ENCODE measurements at regions not wholly inside any gene's neighbourhood (a gene's known extent, or its start where the extent isn't known, plus 50 kb on each side); places are given as distances from the start of the nearest gene placed in this dataset.
"Not testable (repeated sequence)": the region's sequence is repeated elsewhere in the genome, so short reads cannot be mapped to it uniquely, and the experiment has no call there.

DNA sequence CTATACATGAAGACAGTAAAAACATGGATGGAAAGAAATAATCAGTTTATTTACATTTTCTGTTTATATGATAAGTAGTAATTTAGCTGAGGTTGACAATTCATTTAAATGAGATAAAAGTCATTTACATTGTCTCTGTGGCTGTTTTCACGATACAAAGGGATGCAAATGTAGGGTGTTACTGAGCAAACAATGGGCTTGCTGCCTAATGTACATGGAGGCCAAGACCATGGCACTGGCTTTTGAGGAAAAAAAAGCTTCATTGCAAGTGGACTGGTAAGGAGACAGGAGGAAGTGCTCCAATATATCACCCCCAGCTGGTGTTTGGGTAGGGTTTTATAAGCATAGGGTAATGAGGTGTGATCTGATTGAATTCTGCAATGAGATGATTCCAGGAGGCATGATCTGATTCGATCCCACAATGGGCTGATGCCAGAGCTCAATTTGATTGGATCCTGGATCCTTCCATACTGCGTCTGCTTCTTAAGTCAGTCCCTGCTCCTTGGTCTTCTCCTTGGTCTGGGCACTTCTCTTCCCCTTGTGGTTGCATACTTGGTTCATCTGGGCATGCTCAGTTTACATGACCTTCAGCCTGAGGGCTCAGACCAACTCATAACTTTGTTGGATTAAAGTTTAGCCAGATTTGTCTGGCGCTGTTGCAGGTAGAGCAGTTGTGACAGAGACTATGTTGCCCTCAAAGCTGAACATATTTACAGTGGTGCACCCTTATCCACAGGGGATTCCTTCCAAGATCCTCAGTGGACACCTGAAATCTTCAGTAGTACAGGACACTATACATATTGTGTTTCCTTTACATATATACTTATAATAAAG lies 181.2 kb downstream of the SPATA31A6 start:
- H3K27ac ChIP-seq; H3K4me3 ChIP-seq; H3K9me3 ChIP-seq; H3K36me3 ChIP-seq; H3K27me3 ChIP-seq; DNase-seq (ENCODE audit: low spot score in 2 of 2); H3K4me1 ChIP-seq; intact Hi-C loops (cut with DNase I; ENCODE audit: low total_unique reads): not testable (repeated sequence)

DNA sequence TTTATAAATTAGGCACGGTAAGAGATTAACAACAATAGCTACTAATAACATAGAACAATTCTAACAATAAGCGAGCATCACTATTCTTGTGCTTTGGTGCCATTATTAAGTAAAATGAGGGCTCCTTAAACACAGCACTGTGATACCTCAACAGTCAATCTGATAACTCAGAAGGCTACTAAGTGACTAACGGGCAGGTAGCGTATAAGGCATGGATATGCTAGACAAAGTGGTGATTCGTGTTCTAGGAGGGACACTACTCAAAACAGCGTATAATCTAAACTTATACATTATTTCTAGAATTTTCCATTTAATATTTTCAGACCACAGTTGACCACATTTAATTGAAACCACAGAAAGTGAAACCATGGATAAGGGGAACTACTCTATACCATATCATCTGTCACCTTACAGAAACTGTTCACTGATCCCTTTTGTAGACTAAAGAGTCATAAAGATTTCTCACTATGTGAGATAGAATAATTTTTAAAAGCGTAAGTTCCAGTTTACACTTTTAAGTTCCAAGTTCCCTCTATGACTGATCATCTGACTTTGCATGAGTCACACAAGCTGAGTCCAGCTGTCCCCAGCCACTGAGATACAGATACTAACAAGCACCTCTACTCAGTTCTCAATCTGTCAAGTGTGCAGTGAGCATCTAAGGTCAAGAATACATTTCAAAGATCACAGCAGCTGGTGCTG lies 181.9 kb downstream of the SPATA31A6 start:
- intact Hi-C loops (cut with DNase I; ENCODE audit: low total_unique reads); DNase-seq (ENCODE audit: low spot score in 2 of 2); H3K27ac ChIP-seq; H3K4me1 ChIP-seq; H3K27me3 ChIP-seq; H3K4me3 ChIP-seq; H3K36me3 ChIP-seq; H3K9me3 ChIP-seq: not testable (repeated sequence)

DNA sequence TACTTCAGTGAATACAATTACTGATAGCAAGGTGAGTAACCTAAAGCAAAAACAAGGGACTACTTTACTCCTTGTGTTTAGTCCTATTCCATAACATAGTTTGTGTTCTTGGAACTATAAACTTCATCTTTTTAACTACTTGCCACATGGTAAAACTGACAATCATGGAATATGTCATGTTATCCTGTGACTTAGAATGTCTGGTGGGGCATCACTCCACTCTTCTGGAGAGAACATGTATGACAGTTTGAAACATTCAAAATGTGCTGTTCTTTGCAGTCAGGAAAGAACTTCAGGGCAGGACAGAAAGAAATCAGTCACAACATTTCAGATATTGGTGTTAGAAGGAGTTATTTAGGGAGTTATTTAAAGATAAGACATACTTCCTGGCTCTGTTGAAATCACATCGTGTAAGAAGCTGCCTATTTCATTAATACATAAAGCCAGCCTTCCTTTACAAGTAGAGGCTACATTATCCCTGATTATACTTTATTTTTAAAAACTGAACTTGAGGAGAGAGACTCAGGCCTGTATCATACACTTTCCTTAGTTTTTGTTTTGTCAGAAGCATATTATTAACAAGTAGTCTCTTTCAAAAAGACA lies 184.9 kb downstream of the SPATA31A6 start:
- H3K27ac ChIP-seq; H3K4me3 ChIP-seq; H3K4me1 ChIP-seq; H3K9me3 ChIP-seq; H3K36me3 ChIP-seq; intact Hi-C loops (cut with DNase I; ENCODE audit: low total_unique reads); DNase-seq (ENCODE audit: low spot score in 2 of 2); H3K27me3 ChIP-seq: not testable (repeated sequence)

DNA sequence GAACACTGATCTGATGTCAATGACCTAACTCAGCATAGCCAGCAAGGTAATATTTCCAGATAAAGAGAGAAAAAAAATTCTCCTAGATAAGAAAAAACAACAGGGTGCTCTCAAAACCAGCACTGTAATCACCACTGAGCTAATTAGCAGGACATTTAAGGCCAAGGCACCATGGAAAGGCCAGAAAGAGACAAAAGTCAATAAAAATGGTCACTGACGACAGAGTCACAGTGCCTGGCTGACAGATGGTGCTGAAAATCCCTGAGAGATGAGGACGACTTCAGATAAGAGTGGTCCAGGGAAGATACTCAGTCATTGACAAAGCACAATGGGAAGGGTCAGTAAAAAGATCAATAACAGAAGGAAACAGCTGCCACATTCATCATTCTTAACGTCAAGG lies 186.7 kb downstream of the SPATA31A6 start:
- H3K27me3 ChIP-seq; H3K9me3 ChIP-seq; H3K4me1 ChIP-seq; H3K27ac ChIP-seq; intact Hi-C loops (cut with DNase I; ENCODE audit: low total_unique reads); H3K36me3 ChIP-seq; DNase-seq (ENCODE audit: low spot score in 2 of 2); H3K4me3 ChIP-seq: not testable (repeated sequence)

DNA sequence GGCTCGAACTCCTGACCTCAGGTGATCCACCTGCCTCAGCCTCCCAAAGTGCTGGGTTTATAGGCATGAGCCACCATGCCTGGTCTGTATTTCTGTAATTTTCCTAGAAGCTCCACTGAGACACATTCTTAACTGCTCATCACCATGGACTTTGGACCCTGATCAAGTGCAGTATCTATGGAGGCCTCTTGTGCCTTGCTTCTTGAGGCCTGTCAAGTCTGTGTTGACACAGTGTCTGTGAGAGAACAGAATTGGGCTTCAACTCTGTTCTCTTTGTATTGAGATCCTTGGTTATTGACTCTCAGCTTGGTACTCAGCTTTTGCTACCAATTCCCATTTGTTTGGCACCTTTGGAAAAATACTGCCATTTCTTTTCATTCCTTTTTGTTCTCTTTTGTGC lies 188.0 kb downstream of the SPATA31A6 start:
- intact Hi-C loops (cut with DNase I; ENCODE audit: low total_unique reads), result not testable (repeated sequence)

DNA sequence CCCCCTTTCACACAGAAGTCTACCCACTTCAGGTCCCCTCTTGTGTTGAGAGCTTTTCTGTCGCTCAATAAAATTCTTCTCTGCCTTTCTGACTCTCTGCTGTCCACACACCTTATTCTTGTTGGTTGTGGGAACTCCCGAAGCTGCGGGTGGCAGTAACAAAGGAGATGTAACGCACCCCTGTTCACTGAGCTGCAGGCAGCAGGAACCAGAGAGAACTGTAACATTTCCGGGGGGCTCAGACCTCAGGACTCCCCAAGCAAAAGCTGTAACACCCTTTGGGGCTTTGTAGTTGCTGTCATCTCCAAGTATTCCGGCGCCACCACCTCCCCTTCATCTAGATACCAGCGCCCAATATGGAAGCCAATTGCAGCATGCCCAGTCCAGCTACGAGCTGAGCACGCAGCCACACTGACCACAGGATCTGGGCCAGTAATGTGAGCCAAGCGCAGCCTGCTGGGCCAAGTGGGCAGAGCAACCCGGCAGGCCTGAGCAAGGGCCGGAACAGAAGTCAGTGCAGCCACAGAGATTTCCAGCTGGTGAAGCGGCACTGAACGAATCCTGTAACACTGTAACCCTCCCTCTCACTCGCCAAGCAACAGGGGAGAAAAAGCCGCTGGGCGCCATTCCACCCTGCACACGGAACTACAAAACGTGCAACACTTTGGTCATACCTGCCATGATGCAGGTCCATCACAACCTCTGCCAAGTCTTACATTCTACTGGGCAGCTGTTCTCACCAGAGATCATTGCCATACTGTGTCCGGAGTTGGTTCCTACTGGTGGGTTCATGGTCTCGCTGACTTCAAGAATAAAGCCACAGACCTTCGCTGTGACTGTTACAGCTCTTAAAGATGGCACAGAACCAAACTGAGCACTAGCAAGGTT lies 194.3 kb downstream of the SPATA31A6 start:
- DNase-seq (ENCODE audit: low spot score in 2 of 2); H3K4me1 ChIP-seq; intact Hi-C loops (cut with DNase I; ENCODE audit: low total_unique reads); H3K27me3 ChIP-seq; H3K36me3 ChIP-seq; H3K9me3 ChIP-seq; H3K4me3 ChIP-seq; H3K27ac ChIP-seq: not testable (repeated sequence)

More for the DNA sequence above, 188.0 kb downstream of the SPATA31A6 start:
- H3K4me3 ChIP-seq; DNase-seq (ENCODE audit: low spot score in 2 of 2); H3K27ac ChIP-seq; H3K4me1 ChIP-seq; H3K27me3 ChIP-seq; H3K9me3 ChIP-seq; H3K36me3 ChIP-seq: not testable (repeated sequence)

DNA sequence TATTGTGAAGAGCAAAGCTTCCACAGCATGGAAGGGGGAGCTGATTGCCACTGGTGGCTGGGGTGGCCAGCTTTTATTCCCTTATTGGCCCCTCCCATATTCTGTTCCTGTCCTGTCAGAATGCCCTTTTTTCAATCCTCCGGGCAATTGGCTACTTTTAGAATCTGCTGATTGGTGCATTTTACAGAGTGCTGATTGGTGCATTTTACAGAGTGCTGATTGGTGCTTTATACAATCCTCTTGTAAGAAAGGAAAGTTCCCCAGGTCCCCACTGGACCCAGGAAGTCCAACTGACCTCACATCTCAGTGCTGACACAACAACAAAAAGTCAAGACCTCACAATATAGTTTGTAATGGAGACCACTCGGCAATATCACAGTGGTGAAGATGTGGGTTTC lies 195.0 kb downstream of the SPATA31A6 start:
- Histone ChIP-seq H3K27ac (no peak overlapping the region), H3K9me3 (peaks cover 0 to 3% of the 10 kb centered on the region in 2 donors), H3K4me3 (no peak overlapping the region), H3K36me3 (no peaks in the 10 kb centered on the region), H3K27me3 (no peaks in the 10 kb centered on the region), H3K4me1 (no peaks in the 10 kb centered on the region)
- intact Hi-C loops (cut with DNase I; ENCODE audit: low total_unique reads), result no loop called here
- DNase-seq (ENCODE audit: low spot score in 2 of 2), result no peak
- TF ChIP-seq POLR2A (IDR thresholded peaks at IDR 0.05) (no peak), POLR2AphosphoS5 (IDR thresholded peaks at IDR 0.05) (no peak)
- TF ChIP-seq, protein P1, sequence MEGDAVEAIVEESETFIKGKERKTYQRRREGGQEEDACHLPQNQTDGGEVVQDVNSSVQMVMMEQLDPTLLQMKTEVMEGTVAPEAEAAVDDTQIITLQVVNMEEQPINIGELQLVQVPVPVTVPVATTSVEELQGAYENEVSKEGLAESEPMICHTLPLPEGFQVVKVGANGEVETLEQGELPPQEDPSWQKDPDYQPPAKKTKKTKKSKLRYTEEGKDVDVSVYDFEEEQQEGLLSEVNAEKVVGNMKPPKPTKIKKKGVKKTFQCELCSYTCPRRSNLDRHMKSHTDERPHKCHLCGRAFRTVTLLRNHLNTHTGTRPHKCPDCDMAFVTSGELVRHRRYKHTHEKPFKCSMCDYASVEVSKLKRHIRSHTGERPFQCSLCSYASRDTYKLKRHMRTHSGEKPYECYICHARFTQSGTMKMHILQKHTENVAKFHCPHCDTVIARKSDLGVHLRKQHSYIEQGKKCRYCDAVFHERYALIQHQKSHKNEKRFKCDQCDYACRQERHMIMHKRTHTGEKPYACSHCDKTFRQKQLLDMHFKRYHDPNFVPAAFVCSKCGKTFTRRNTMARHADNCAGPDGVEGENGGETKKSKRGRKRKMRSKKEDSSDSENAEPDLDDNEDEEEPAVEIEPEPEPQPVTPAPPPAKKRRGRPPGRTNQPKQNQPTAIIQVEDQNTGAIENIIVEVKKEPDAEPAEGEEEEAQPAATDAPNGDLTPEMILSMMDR (IDR thresholded peaks at IDR 0.05), result no peak

DNA sequence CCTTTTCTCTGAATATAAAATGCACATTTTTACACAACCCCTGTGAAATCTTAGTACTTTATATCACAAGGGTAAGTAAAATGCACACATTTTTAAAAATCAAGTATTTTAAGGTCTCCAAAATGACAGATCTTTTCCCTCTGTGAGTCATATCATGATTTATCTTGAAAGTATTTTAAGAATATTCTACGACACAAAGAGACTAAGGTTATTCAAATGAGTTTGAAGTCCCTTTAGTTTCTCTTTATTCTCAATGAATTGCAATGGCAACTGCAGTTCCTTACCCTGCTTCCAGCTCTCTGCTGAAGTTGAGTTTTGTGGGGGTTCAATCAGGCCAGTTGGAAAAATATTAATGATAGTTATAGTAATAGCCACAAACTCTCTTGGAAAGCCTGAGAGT lies 196.1 kb downstream of the SPATA31A6 start:
- H3K4me3 ChIP-seq; H3K36me3 ChIP-seq; DNase-seq (ENCODE audit: low spot score in 2 of 2); H3K9me3 ChIP-seq; intact Hi-C loops (cut with DNase I; ENCODE audit: low total_unique reads); H3K27ac ChIP-seq; H3K4me1 ChIP-seq; H3K27me3 ChIP-seq: not testable (repeated sequence)

DNA sequence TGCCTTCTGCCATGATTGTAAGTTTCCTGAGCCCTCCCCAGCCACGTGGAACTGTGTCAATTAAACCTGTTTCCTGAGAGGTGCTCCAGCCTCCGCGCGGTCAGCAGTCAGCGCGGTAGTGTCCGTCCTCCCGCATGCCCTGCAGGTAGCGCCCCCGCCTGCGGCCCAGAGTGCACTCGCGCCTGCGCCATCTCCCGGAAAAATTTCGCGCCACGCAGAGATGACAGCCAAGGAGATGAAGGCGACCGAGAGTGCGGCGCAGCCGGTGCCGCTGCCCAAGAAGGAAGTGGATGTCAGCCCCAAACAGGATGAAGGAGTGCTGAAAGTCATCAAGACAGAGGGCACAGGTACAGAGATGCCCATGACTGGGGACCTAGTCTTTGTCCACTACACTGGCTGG lies 201.1 kb downstream of the SPATA31A6 start:
- DNase-seq (ENCODE audit: low spot score in 2 of 2); H3K4me1 ChIP-seq; H3K4me3 ChIP-seq; H3K27ac ChIP-seq; H3K36me3 ChIP-seq; H3K27me3 ChIP-seq; H3K9me3 ChIP-seq; intact Hi-C loops (cut with DNase I; ENCODE audit: low total_unique reads): not testable (repeated sequence)

DNA sequence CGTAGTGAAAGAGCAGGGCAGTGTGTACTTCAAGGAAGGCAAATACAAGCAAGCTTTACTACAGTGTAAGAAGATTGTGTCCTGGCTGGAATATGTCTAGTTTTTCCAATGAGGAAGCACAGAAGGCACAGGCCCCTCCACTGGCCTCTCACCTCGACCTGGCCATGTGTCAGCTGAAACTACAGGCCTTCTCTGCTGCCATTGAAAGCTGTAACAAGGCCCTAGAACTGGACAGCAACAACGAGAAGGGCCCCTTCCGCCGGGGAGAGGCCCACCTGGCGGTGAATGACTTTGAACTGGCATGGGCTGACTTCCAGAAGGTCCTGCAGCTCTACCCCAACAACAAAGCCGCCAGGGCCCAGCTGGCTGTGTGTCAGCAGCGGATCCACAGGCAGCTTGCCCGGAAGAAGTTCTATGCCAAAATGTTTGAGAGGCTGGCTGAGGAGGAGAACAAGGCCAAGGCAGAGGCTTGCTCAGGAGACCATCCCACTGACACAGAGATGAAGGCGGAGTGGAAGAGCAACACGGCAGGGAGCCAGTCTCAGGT lies 202.2 kb downstream of the SPATA31A6 start:
- H3K4me1 ChIP-seq; H3K27me3 ChIP-seq; H3K9me3 ChIP-seq; H3K36me3 ChIP-seq; intact Hi-C loops (cut with DNase I; ENCODE audit: low total_unique reads); H3K4me3 ChIP-seq: not testable (repeated sequence)
- peak overlapping the region; percentile 45 to 66 for H3K27ac ChIP-seq
- DNase-seq (ENCODE audit: low spot score in 2 of 2), result peak in 1 of 2 donors; percentile 53

Measured in breast epithelium (tissue), 4 donors.